Ascending aorta (tissue), 2 donors: ENCODE measurements at regions not wholly inside any gene's neighbourhood (a gene's known extent, or its start where the extent isn't known, plus 50 kb on each side); places are given as distances from the start of the nearest gene placed in this dataset.
"Not testable (repeated sequence)": the region's sequence is repeated elsewhere in the genome, so short reads cannot be mapped to it uniquely, and the experiment has no call there.

Experiments used
- DNase-seq, 2 donors: peaks; one replicate each; pipeline ENCODE4 v3.0.0-alpha.2; 2019; ENCODE audit warnings: low spot score in 2 of 2
- H3K27ac ChIP-seq, 2 donors: fragments of 200-600 bp; sonication (generic); one replicate each; pipeline ENCODE4 v1.5.1; 2016 to 2017; ENCODE audit warnings: mild to moderate bottlenecking in 1 of 2
- H3K27me3 ChIP-seq: fragments of 200-600 bp; sonication (generic); one replicate; pipeline ENCODE4 v1.5.1; 2017
- H3K36me3 ChIP-seq, 2 donors: fragments of 200-600 bp; sonication (generic); one replicate each; pipeline ENCODE4 v1.5.1; 2016
- H3K4me1 ChIP-seq, 2 donors: fragments of 200-600 bp; sonication (generic); one replicate each; pipeline ENCODE4 v1.5.1; 2016 to 2017; ENCODE audit warnings: mild to moderate bottlenecking in 1 of 2
- H3K4me3 ChIP-seq, 2 donors: fragments of 200-600 bp; sonication (generic); one replicate each; pipeline ENCODE4 v1.5.1; 2016 to 2017; ENCODE audit warnings: mild to moderate bottlenecking in 1 of 2
- H3K9me3 ChIP-seq, 2 donors: fragments of 200-600 bp; sonication (generic); one replicate each; pipeline ENCODE4 v1.5.1; 2016
- intact Hi-C: fragments of 100-400 bp; cut with DNase I; formaldehyde crosslinking; loops from one replicate; pipeline ENCODE4 v1.15.1; 2023
- TF ChIP-seq, protein P1 (sequence below), 3 experiments: fragments of 200-600 bp in 2 of 3; fragments of 450-650 bp in 1 of 3; sonication (generic) in 2 of 3; IDR thresholded peaks; one replicate each; pipeline ENCODE4 v1.5.1; 2016 to 2019; ENCODE audit warnings: antibody characterized with exemption in 3 of 3, mild to moderate bottlenecking in 1 of 3, moderate library complexity in 1 of 3

DNA sequence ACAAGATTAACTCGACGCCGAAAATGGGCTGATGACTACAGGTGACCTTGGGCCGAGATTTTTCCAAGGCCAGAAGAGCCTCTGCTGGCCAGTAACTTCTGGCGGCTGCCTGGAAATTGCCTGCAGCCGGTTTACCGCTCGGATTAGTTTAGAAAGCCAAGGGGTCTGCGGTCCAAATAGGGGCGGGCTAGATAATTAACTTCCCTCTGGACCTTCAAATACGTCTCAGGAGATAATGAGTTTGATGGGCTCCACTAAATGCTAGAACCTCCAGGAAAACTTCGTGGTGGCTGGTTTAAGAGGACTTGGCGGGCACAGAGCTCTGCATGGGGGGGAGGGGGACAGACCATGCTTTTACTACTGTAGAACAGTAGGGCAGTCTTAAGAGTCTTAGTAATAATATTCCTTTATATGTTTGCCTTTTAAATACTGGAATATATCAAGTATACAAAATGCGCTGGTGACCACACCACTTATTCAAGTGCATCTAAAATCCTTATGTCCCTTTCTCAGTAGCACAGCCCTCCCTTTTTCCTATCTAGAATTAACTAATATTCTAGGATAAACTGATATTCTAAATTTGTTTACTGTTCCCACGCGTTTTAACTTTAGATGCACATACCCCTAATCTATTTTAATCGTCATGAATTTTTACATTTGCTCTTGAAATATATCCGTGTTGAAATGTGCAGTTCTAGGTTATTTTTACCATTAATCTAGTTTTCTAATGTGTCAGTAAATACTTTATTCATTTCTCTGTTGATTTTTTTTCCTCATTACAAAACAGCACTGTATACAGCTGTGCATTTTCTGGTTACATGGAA, 107.5 kb upstream of the PRSS16 start:
- intact Hi-C loops: loop anchor here (10.0 kb wide), 4 partner anchors 1015 to 1845 kb away; partner anchors contain the start of gene ZSCAN31
- H3K36me3 ChIP-seq: no peaks in the 10 kb centered on the region
- no peaks in the 10 kb centered on the region for H3K4me1 ChIP-seq
- peak overlapping the region; percentile 61 to 86 for H3K4me3 ChIP-seq
- H3K27me3 ChIP-seq: no peaks in the 10 kb centered on the region
- no peak for DNase-seq
- peak overlapping the region; percentile 88 to 90 for H3K27ac ChIP-seq
- TF ChIP-seq, protein P1, sequence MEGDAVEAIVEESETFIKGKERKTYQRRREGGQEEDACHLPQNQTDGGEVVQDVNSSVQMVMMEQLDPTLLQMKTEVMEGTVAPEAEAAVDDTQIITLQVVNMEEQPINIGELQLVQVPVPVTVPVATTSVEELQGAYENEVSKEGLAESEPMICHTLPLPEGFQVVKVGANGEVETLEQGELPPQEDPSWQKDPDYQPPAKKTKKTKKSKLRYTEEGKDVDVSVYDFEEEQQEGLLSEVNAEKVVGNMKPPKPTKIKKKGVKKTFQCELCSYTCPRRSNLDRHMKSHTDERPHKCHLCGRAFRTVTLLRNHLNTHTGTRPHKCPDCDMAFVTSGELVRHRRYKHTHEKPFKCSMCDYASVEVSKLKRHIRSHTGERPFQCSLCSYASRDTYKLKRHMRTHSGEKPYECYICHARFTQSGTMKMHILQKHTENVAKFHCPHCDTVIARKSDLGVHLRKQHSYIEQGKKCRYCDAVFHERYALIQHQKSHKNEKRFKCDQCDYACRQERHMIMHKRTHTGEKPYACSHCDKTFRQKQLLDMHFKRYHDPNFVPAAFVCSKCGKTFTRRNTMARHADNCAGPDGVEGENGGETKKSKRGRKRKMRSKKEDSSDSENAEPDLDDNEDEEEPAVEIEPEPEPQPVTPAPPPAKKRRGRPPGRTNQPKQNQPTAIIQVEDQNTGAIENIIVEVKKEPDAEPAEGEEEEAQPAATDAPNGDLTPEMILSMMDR (IDR thresholded peaks at IDR 0.05): no peak
- no peaks in the 10 kb centered on the region for H3K9me3 ChIP-seq

DNA sequence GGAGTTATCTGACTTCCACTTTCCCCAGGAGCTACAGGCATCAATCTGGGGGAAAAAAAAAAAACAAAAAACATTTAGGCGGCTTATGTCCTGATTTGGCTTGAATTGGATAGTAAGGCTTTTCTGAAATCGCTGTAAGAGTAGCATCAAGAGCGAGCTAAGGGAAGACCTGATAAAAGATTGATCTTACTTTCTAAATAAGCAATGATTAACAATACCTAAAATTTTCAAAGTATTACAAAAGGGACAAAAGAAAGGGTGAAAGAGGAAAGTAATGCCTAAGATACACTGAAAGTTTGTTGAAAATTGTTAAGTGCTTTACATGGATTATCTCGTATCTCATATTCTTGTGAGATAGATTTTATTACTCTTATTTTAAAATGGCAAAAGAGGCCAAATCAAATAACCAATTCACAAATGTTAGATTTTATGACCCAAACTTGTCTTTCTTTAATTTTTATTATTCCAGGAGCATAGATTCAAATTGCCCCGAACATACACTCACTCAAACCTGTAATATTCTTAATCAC, 106.4 kb upstream of the PRSS16 start:
- DNase-seq: no peak
- intact Hi-C loops: loop anchor here (10.0 kb wide), 2 partner anchors 1016 to 1116 kb away; a partner anchor contains a TSS
- H3K4me1 ChIP-seq: no peaks in the 10 kb centered on the region
- no peak overlapping the region for H3K27ac ChIP-seq
- H3K27me3 ChIP-seq: no peaks in the 10 kb centered on the region
- TF ChIP-seq, protein P1 (IDR thresholded peaks at IDR 0.05): no peak
- no peaks in the 10 kb centered on the region for H3K36me3 ChIP-seq
- no peak overlapping the region for H3K4me3 ChIP-seq
- no peaks in the 10 kb centered on the region for H3K9me3 ChIP-seq

DNA sequence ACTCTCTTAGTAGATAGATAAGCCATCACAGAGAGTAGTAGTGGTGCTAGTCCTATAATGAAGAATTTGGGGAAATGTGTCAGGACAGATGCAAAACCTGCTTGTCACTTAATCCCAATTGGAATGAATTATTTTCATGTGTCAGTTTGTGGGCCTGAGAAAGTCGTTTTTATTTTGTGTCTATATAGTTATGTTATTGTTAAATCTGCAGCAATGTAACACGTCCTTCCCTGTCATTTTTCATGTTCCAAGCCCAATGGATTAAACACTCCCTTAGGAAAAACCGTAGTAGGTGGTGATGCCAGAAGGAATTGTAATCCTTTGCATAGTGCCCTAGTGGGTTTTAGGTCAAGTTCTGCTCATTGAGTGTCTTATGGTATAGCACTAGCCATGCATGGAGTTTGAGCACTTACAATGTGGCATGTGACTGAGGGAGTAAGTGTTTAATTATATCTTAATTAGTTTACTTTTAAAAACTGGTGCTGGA, 105.9 kb upstream of the PRSS16 start:
- Histone ChIP-seq H3K4me3 (no peak overlapping the region), H3K36me3 (no peaks in the 10 kb centered on the region), H3K27ac (no peak overlapping the region), H3K27me3 (no peaks in the 10 kb centered on the region), H3K9me3 (no peaks in the 10 kb centered on the region), H3K4me1 (no peaks in the 10 kb centered on the region)
- TF ChIP-seq, protein P1 (IDR thresholded peaks at IDR 0.05): no peak
- DNase-seq: no peak
- intact Hi-C loops: loop anchor here (10.0 kb wide), 2 partner anchors 1017 to 1117 kb away; a partner anchor contains a TSS

DNA sequence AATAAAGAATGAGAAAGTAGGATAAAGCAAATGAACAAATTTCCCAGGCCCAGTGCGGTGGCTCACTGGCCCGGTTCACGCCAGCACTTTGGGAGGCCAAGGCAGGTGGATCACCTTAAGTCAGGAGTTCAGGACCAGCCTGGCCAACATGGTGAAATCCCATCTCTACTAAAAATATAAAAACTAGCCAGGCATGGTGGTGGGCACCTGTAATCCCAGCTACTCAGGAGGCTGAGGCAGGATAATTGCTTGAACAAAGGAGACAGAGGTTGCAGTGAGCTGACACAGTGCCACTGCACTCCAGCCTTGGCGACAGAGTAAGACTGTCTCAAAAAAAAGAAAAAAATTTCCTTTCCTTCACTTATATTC, 104.5 kb upstream of the PRSS16 start:
- not testable (repeated sequence) for H3K9me3 ChIP-seq, H3K27me3 ChIP-seq, DNase-seq, H3K4me1 ChIP-seq, H3K27ac ChIP-seq, H3K4me3 ChIP-seq, H3K36me3 ChIP-seq
- intact Hi-C loops: loop anchor here (10.0 kb wide), 2 partner anchors 1018 to 1118 kb away; a partner anchor contains a TSS

DNA sequence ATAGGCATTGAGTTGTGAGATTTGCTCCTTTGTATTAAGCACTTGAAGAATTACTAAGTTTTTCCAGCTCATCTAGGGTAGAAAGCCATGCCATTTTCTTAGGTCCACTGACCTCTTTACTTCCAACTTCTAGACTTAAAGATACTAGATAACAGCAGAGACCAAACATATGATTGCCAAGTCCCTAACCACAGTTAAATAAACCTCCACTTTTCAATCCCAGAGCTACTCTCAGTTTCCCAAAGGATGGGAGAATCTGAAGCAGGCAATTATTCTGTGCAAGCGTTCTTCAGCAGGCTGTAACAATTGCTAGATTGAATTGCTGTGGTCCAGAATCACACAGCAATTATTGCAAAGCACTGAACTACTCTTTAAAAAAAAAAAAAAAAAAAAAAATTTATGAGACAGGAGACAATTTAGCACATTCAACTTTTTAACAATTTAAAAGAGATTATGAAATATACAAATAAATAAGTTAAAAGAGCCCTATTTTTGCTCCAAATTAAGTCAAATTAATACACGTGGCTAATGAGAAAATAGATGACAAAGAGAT, 104.0 kb upstream of the PRSS16 start:
- H3K4me1 ChIP-seq: no peaks in the 10 kb centered on the region
- H3K9me3 ChIP-seq: no peaks in the 10 kb centered on the region
- TF ChIP-seq, protein P1 (IDR thresholded peaks at IDR 0.05): no peak

DNA sequence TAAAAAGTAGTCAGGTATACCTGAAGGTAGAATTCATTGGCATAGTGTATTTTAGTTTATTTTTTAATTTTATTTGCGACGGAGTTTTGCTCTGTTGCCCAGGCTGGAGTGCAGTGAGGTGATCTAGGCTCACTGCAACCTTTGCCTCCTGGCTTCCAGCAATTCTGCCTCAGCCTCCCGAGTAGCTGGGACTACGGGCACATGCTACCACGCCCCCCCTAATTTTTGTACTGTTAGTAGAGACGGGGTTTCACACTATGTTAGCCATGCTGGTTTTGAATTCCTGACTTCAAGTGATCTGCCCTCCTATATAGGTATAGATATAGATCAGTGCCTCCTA, 102.8 kb upstream of the PRSS16 start:
- TF ChIP-seq, protein P1 (IDR thresholded peaks at IDR 0.05): no peak
- Histone ChIP-seq H3K27me3 (no peaks in the 10 kb centered on the region), H3K36me3 (no peaks in the 10 kb centered on the region), H3K4me3 (peak overlapping the region; percentile 68 to 85), H3K27ac (no peak overlapping the region), H3K4me1 (no peaks in the 10 kb centered on the region), H3K9me3 (no peaks in the 10 kb centered on the region)
- no peak for DNase-seq
- intact Hi-C loops: loop anchor here (5.0 to 10.0 kb wide), 3 partner anchors 872 to 1120 kb away; a partner anchor contains a TSS

More for the DNA sequence above, 104.0 kb upstream of the PRSS16 start:
- no peak for DNase-seq
- intact Hi-C loops: loop anchor here (10.0 kb wide), 2 partner anchors 1019 to 1119 kb away; a partner anchor contains a TSS
- no peaks in the 10 kb centered on the region for H3K36me3 ChIP-seq
- no peak overlapping the region for H3K4me3 ChIP-seq
- no peak overlapping the region for H3K27ac ChIP-seq
- no peaks in the 10 kb centered on the region for H3K27me3 ChIP-seq
